Right kidney (tissue), 1 donor: ENCODE measurements at regions not wholly inside any gene's neighbourhood (a gene's known extent, or its start where the extent isn't known, plus 50 kb on each side); places are given as distances from the start of the nearest gene placed in this dataset.

ENCODE experiments used
- DNase-seq: peaks from one replicate; pipeline ENCODE4 v3.0.0-alpha.2; 2016

- DNase-seq: no peak
Measured at GRCh38 chr7:47147213-47147631, 434.7 kb downstream of the TNS3 start.

GRCh38 chr7:47145982-47146381, 435.9 kb downstream of the TNS3 start:
- no peak for DNase-seq

- DNase-seq: no peak
Measured at GRCh38 chr7:47145186-47145725, 436.7 kb downstream of the TNS3 start.

- DNase-seq: no peak
Measured at GRCh38 chr7:47143339-47143738, 438.6 kb downstream of the TNS3 start.

- DNase-seq: no peak
Measured at GRCh38 chr7:47142867-47143175, 439.1 kb downstream of the TNS3 start.

GRCh38 chr7:47142169-47142866, 439.6 kb downstream of the TNS3 start:
- DNase-seq: no peak

GRCh38 chr7:47132471-47132870, 449.4 kb downstream of the TNS3 start:
- no peak for DNase-seq

- no peak for DNase-seq
Measured at GRCh38 chr7:47128700-47129099, 453.2 kb downstream of the TNS3 start.

- DNase-seq: no peak
Measured at GRCh38 chr7:47125529-47125928, 456.4 kb downstream of the TNS3 start.

GRCh38 chr7:47119261-47119865, 462.5 kb downstream of the TNS3 start:
- DNase-seq: no peak

GRCh38 chr7:47104206-47104549, 477.7 kb downstream of the TNS3 start:
- no peak for DNase-seq

GRCh38 chr7:47103498-47104205, 478.3 kb downstream of the TNS3 start:
- DNase-seq: no peak

GRCh38 chr7:47102331-47102841, 479.5 kb downstream of the TNS3 start:
- DNase-seq: no peak

- DNase-seq: no peak
Measured at GRCh38 chr7:47100817-47101435, 481.0 kb downstream of the TNS3 start.

- no peak for DNase-seq
Measured at GRCh38 chr7:47100148-47100816, 481.6 kb downstream of the TNS3 start.

GRCh38 chr7:47097431-47097830, 484.5 kb downstream of the TNS3 start:
- DNase-seq: no peak

- no peak for DNase-seq
Measured at GRCh38 chr7:47095946-47096345, 486.0 kb downstream of the TNS3 start.

- DNase-seq: no peak
Measured at GRCh38 chr7:47094462-47094861, 487.4 kb downstream of the TNS3 start.

- DNase-seq: no peak
Measured at GRCh38 chr7:47093320-47094234, 488.3 kb downstream of the TNS3 start.

- DNase-seq: no peak
Measured at GRCh38 chr7:47092336-47092735, 489.6 kb downstream of the TNS3 start.

GRCh38 chr7:47091141-47091540, 490.8 kb downstream of the TNS3 start:
- DNase-seq: no peak
